AG04449 (cell line): ENCODE measurements at regions not wholly inside any gene's neighbourhood (a gene's known extent, or its start where the extent isn't known, plus 50 kb on each side); places are given as distances from the start of the nearest gene placed in this dataset.

ENCODE experiments used
- CTCF ChIA-PET: fragments of 350-600 bp; formaldehyde crosslinking; extraction: SDS; loops from one replicate; lab custom pipeline; 2021; ENCODE audit warnings: antibody characterized with exemption; lab: Yijun Ruan, JAX
- POLR2A ChIA-PET: fragments of 400-600, 350-600 bp; formaldehyde crosslinking; extraction: SDS; loops from one replicate; lab custom pipeline; 2020; ENCODE audit warnings: antibody characterized with exemption, inconsistent platforms; lab: Yijun Ruan, JAX
- DNase-seq: peaks from one replicate; pipeline ENCODE4 v3.0.0-alpha.2; 2010; ENCODE audit warnings: low read depth, low spot score
- H3K4me3 ChIP-seq: 2 replicates; pipeline ENCODE4 v1.5.1; 2011; ENCODE audit warnings: low read depth, mild to moderate bottlenecking, control low read depth, low read length
- CTCF ChIP-seq: IDR thresholded peaks from one replicate; pipeline ENCODE4 v1.5.1; 2011; ENCODE audit warnings: mild to moderate bottlenecking, moderate library complexity, low read length, control low read depth, inconsistent platforms; ENCODE audit not compliant: insufficient read depth; ENCODE audit errors: missing control alignments

GRCh38 chr22:48368975-48369525 is 1458.6 kb downstream of the BRD1 start:
- no peak for DNase-seq
- POLR2A ChIA-PET, result no interaction called here
- CTCF ChIA-PET, result no interaction called here
- no peak for TF ChIP-seq CTCF
- H3K4me3 ChIP-seq, result no peak overlapping the region

- H3K4me3 ChIP-seq, result no peak overlapping the region
- ChIA-PET CTCF (no interaction called here), POLR2A (no interaction called here)
- no peak for TF ChIP-seq CTCF
- no peak for DNase-seq
Measured at GRCh38 chr22:48367731-48368130, 1459.9 kb downstream of the BRD1 start.

- CTCF ChIA-PET, result interaction anchor here (0.7 kb wide), 1 partner anchor 61 kb away, joined by 3 read pairs; no protein-coding TSS in a partner anchor
- no peak for DNase-seq
- no peak for TF ChIP-seq CTCF
- H3K4me3 ChIP-seq, result no peak overlapping the region
- POLR2A ChIA-PET, result no interaction called here
Measured at GRCh38 chr22:48366591-48366990, 1461.1 kb downstream of the BRD1 start.

- ChIA-PET POLR2A (no interaction called here), CTCF (interaction anchor here (0.7 kb wide), 1 partner anchor 61 kb away, joined by 3 read pairs; no protein-coding TSS in a partner anchor)
- H3K4me3 ChIP-seq, result no peak overlapping the region
- no peak for TF ChIP-seq CTCF
- DNase-seq, result no peak
Measured at GRCh38 chr22:48366056-48366455, 1461.6 kb downstream of the BRD1 start.

GRCh38 chr22:48365386-48365785 is 1462.3 kb downstream of the BRD1 start:
- ChIA-PET POLR2A (no interaction called here), CTCF (no interaction called here)
- H3K4me3 ChIP-seq, result no peak overlapping the region
- TF ChIP-seq CTCF, result no peak
- DNase-seq, result no peak

- no peak for DNase-seq
- no peak overlapping the region for H3K4me3 ChIP-seq
- ChIA-PET CTCF (no interaction called here), POLR2A (no interaction called here)
- TF ChIP-seq CTCF, result no peak
Measured at GRCh38 chr22:48362721-48363404, 1464.8 kb downstream of the BRD1 start.
